ENCODE measurements at regions not wholly inside any gene's neighbourhood (a gene's known extent, or its start where the extent isn't known, plus 50 kb on each side); places are given as distances from the start of the nearest gene placed in this dataset.

- Histone ChIP-seq H3K27ac (no peak overlapping the region), H3K4me3 (no peak overlapping the region), H3K27me3 (peaks cover 0 to 15% (median 3%) of the 10 kb centered on the region in 3 donors), H3K4me1 (no peaks in the 10 kb centered on the region), H3K36me3 (no peaks in the 10 kb centered on the region), H3K9me3 (no peaks in the 10 kb centered on the region)
- TF ChIP-seq CTCF (IDR thresholded peaks at IDR 0.05 in 4 of 5, conservative IDR thresholded peaks at IDR 0.05 in 1 of 5) (no peak), POLR2A (IDR thresholded peaks at IDR 0.05) (no peak)
- intact Hi-C loops (cut with DNase I; ENCODE audit: low total_unique reads) (no loop called here), in situ Hi-C loops (cut with MboI; ENCODE audit: low sequenced_read_pairs in 4 of 4) (no loop called here)
- ATAC-seq (no peak), DNase-seq (no peak)
Measured at GRCh38 chr9:93814077-93814956, 140.8 kb downstream of the BARX1 start.

GRCh38 chr9:93813221-93814076 lies 141.7 kb downstream of the BARX1 start:
- Histone ChIP-seq H3K27me3 (peaks cover 0 to 15% (median 0%) of the 10 kb centered on the region in 3 donors), H3K4me1 (no peaks in the 10 kb centered on the region), H3K27ac (no peak overlapping the region), H3K4me3 (no peak overlapping the region), H3K9me3 (no peaks in the 10 kb centered on the region), H3K36me3 (no peaks in the 10 kb centered on the region)
- intact Hi-C loops (cut with DNase I; ENCODE audit: low total_unique reads) = no loop called here
- DNase-seq (no peak), ATAC-seq (no peak)
- in situ Hi-C loops (cut with MboI; ENCODE audit: low sequenced_read_pairs in 4 of 4) = no loop called here
- TF ChIP-seq POLR2A (IDR thresholded peaks at IDR 0.05) (no peak), CTCF (IDR thresholded peaks at IDR 0.05 in 4 of 5, conservative IDR thresholded peaks at IDR 0.05 in 1 of 5) (no peak)

- in situ Hi-C loops (cut with MboI; ENCODE audit: low sequenced_read_pairs in 4 of 4) = no loop called here
- TF ChIP-seq CTCF (IDR thresholded peaks at IDR 0.05 in 4 of 5, conservative IDR thresholded peaks at IDR 0.05 in 1 of 5) (no peak), POLR2A (IDR thresholded peaks at IDR 0.05) (no peak)
- Histone ChIP-seq H3K27me3 (peaks cover 0 to 15% (median 0%) of the 10 kb centered on the region in 3 donors), H3K9me3 (no peaks in the 10 kb centered on the region), H3K27ac (no peak overlapping the region), H3K4me3 (no peak overlapping the region), H3K36me3 (no peaks in the 10 kb centered on the region), H3K4me1 (no peaks in the 10 kb centered on the region)
- intact Hi-C loops (cut with DNase I; ENCODE audit: low total_unique reads) = no loop called here
- DNase-seq = no peak
- ATAC-seq = no peak
Measured at GRCh38 chr9:93812410-93812668, 142.8 kb downstream of the BARX1 start.

- H3K4me1 ChIP-seq = no peaks in the 10 kb centered on the region
- H3K36me3 ChIP-seq = no peaks in the 10 kb centered on the region
- no peak overlapping the region for H3K4me3 ChIP-seq
- intact Hi-C loops (cut with DNase I; ENCODE audit: low total_unique reads) = no loop called here
- in situ Hi-C loops (cut with MboI; ENCODE audit: low sequenced_read_pairs in 4 of 4) = no loop called here
- H3K27ac ChIP-seq = no peak overlapping the region
- H3K27me3 ChIP-seq = peaks cover 0 to 8% (median 0%) of the 10 kb centered on the region in 3 donors
- ATAC-seq (no peak), DNase-seq (no peak)
- TF ChIP-seq POLR2A (IDR thresholded peaks at IDR 0.05) (no peak), CTCF (IDR thresholded peaks at IDR 0.05 in 4 of 5, conservative IDR thresholded peaks at IDR 0.05 in 1 of 5) (no peak)
- no peaks in the 10 kb centered on the region for H3K9me3 ChIP-seq
Measured at GRCh38 chr9:93810028-93810971, 144.9 kb downstream of the BARX1 start.

All from gastrocnemius medialis (tissue), 4 donors.